NCI-H69 (cell line): ENCODE measurements at regions not wholly inside any gene's neighbourhood (a gene's known extent, or its start where the extent isn't known, plus 50 kb on each side); places are given as distances from the start of the nearest gene placed in this dataset.

Experiments
- DNase-seq: peaks from one replicate; lab custom pipeline; 2025; lab: John Stamatoyannopoulos, UW

- no peak for DNase-seq
Observed at GRCh38 chr14:101004176-101004575, 100.7 kb upstream of the RTL1 start.

DNA sequence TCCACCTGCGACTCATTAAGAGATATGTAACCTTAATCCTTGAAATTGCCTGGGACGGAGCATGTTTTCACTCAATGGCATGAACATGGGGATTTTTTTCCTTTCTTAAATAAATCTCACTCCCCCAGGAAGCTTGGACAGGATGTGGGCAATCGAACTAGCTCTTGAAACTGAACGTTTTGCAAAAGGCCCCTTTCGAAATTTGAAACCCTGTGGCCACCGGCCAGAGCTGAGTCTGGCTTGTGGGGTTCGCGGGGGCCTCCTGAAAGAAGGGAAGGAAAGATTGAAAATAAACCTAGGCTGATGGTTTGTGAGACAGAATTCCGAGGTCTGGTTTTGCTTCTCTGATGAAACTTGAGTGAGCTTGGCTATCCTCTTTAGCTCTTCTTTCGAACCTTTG is 101.4 kb upstream of the RTL1 start:
- DNase-seq = no peak

DNA sequence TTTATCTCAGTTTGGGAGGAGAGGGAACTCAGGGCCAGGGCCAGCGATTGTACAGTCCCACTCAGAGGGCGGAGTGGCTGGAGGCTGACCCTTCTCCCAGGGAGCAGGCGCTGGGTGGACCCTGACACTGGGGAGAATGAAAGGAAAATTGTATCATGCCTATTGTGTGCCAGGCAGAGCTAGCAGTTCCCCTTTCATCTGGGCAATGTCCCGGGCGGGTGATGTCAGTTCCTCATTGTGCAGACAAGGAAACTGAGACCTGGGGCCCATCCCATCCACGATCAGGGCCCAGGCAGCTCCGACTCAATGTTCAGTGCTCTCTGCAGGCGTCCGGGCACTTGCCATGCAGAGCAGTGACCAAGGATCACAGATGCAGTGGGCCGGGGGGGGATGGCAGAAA is 101.9 kb upstream of the RTL1 start:
- no peak for DNase-seq

DNA sequence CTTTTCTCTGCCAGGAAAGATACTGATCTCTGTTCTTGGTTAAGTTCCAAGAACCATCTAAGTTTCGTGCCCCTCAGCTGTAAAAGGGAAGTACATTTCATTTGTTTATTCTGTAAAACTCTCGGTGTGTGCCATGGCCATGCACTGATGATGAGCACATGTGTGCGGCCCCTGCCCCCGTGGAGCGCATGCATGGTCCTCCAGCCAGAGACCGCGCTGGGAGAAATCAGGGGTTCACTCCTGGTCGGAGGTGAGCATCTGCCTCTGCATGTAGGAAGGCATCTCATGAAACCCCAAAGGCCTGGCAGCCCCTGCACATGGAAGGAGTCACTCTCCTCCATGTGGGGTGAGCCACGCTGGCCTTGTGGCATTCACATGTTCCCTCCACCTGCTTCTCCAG is 102.5 kb upstream of the RTL1 start:
- no peak for DNase-seq

- DNase-seq = no peak
Observed at GRCh38 chr14:101007004-101007614, 103.6 kb upstream of the RTL1 start.

GRCh38 chr14:101007765-101008164 is 104.2 kb upstream of the RTL1 start:
- no peak for DNase-seq

GRCh38 chr14:101008196-101008595 is 104.7 kb upstream of the RTL1 start:
- no peak for DNase-seq

GRCh38 chr14:101008631-101009336 is 105.3 kb upstream of the RTL1 start:
- DNase-seq = no peak

GRCh38 chr14:101009531-101009930 is 106.0 kb upstream of the RTL1 start:
- no peak for DNase-seq

- DNase-seq = peak; percentile 12
Observed at GRCh38 chr14:101010293-101010692, 106.8 kb upstream of the RTL1 start.

GRCh38 chr14:101010835-101011234 is 107.3 kb upstream of the RTL1 start:
- DNase-seq = peak; percentile 47

GRCh38 chr14:101017209-101017608 is 113.7 kb upstream of the RTL1 start:
- no peak for DNase-seq

GRCh38 chr14:101017806-101018560 is 114.5 kb upstream of the RTL1 start:
- no peak for DNase-seq

GRCh38 chr14:101018561-101019290 is 115.2 kb upstream of the RTL1 start:
- no peak for DNase-seq

DNA sequence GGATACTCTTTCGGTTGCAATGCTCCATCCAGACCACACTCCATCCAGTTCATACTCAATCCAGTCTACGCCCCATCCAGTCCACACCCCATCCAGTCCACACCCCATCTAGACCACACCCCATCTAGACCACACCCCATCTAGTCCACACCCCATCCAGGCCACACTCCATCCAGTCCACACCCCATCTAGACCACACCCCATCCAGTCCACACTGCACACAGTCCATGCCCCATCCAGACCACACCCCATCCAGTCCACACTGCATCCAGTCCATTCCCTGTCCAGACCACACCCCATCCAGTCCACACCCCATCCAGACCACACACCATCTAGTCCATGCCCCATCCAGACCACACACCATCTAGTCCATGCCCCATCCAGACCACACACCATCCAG is 116.0 kb upstream of the RTL1 start:
- no peak for DNase-seq

DNA sequence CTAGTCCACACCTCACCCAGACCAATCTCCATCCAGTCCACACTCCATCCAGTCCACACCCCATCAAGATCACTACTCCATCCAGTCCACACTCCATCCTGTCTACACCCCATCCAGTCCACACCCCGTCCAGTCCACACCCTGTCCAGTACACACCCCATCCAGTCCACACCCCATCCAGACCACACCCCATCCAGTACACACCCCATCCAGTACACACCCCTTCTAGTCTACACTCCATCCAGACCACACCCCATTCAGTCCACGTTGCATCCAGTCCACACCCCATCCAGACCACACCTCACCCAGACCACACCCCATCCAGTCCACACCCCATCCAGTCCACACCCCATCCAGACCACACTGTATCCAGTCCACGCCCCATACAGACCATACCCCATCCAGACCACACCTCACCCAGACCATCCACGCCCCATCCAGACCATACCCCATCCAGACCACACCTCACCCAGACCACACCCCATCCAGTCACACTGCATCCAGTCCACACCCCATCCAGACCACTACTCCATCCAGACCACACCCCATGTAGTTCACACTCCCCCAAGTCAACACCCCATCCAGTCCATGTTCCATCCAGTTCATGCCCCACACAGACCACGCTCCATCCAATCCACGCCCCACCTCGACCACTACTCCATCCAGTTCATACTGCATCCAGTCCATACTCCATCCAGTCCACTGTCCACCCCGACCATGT is 116.6 kb upstream of the RTL1 start:
- DNase-seq = no peak

- DNase-seq = no peak
Observed at GRCh38 chr14:101020834-101021370, 117.4 kb upstream of the RTL1 start.

GRCh38 chr14:101022121-101022520 is 118.6 kb upstream of the RTL1 start:
- DNase-seq = no peak

DNA sequence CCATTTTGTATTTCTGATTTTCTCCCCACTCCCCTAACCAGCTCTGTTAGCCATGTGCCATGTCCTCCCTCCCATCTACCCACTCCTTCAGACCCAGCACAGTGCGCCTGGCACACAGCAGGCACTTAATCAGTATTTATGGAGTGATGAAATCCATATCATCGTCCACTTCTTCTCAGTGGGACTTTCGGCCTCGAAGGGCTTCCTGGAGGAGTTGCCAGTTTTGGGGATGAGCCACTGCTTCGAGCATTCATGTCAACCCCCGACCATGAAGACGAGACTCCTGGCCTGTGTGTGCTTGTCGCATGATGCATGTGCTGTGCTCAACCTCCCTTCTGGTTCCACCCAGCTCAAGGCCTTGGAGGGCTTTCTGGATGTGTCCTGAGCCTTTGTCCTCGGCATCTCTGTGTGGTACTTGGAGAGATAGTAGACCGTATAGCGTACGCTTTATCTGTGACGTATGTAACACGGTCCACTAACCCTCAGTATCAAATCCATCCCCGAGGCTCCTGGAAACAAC is 119.5 kb upstream of the RTL1 start:
- DNase-seq = no peak

- no peak for DNase-seq
Observed at GRCh38 chr14:101024686-101025085, 121.2 kb upstream of the RTL1 start.

- no peak for DNase-seq
Observed at GRCh38 chr14:101025131-101025530, 121.6 kb upstream of the RTL1 start.
